GM18498 (cell line): ENCODE measurements at regions not wholly inside any gene's neighbourhood (a gene's known extent, or its start where the extent isn't known, plus 50 kb on each side); places are given as distances from the start of the nearest gene placed in this dataset.

ENCODE experiments used
- ATAC-seq: cut with Tn5 transposase; IDR thresholded peaks from one replicate; pipeline ENCODE4 v1.9.1; 2021; ENCODE audit warnings: mild to moderate bottlenecking, moderate library complexity; ENCODE audit not compliant: unreplicated experiment

GRCh38 chr1:96962751-96963211, 241.2 kb downstream of the PTBP2 start:
- ATAC-seq, result no peak

DNA sequence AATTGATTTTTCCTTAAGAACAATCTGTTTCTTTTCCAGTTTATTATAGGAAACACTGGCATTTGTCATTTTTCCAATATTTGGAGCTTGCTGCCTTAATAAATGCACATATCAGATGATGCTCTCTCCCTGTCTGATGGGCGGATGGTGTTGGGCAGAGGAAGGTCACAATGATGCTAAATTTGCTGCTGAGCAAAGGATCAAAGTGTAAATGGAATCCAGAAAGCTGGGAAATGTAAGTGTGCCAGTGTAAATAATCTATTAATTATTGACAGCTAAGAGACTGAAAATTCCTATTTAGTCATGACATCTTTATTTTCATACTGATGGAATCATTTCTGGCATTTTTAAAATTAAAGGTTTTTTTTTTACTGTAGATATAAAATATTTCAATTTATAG, 243.2 kb downstream of the PTBP2 start:
- ATAC-seq, result no peak

DNA sequence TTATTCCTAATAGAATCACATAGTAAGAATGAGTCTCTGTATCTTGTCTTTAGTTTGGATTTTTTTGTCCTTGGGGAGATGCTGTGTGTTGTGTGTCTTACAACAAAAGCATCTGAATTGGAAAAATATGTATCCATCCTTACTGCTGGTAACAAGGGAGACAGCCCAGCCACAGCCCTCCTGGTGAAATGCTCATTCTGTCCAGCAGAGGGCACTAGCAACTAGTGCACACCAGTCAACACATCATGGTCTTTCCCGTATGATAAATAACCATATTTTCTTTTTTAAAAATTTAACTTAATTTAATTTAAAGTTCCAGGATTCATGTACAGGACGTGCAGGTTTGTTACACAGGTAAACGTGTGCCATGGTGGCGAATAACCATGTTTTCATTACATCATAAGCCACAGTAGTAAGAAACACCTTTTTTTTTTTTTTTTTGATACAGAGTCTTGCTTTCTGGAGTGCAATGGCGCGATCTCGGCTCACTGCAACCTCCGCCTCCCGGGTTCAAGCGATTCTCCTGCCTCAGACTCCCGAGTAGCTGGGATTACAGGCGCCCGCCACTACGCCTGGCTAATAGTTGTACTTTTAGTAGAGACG, 245.1 kb downstream of the PTBP2 start:
- peak; percentile 87 for ATAC-seq

DNA sequence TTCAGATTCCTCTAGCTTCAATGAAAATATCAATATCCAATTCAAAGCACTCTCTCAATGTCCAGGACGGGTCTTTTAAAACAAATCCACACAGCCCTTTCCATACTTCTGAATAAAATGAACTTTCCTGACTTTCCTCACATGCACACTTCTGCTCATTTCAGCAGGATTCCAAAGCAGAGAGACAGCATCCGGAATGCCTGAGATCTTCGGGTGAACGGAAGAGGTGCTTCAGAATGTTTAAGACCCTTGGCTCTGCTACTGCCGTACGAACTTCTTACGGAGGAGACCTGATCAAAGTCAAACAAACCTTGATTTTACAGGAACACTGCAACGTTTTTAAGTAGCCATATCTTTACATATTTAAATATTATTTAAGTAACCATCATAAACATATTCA, 245.7 kb downstream of the PTBP2 start:
- no peak for ATAC-seq

- no peak for ATAC-seq
Observed at GRCh38 chr1:96968541-96968940, 247.0 kb downstream of the PTBP2 start.

DNA sequence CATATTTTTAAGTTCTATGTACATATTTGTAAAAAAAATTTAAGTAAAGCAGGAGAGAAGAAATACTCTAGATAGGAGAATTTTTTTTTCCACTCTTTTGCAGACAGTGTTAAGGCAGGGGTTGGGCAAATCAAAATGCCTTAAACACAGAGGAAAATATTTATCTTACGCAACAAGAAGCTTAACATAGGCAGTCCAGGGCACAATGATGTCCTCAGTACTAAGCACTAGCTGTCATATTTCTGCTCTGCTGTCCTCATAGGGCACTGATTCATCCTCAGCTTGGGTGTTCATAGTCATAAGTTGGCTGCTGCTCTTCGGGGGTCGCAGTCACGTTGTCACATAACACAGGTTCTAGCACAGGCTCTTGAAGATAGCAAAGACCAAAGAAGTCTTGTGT, 247.4 kb downstream of the PTBP2 start:
- ATAC-seq, result no peak

DNA sequence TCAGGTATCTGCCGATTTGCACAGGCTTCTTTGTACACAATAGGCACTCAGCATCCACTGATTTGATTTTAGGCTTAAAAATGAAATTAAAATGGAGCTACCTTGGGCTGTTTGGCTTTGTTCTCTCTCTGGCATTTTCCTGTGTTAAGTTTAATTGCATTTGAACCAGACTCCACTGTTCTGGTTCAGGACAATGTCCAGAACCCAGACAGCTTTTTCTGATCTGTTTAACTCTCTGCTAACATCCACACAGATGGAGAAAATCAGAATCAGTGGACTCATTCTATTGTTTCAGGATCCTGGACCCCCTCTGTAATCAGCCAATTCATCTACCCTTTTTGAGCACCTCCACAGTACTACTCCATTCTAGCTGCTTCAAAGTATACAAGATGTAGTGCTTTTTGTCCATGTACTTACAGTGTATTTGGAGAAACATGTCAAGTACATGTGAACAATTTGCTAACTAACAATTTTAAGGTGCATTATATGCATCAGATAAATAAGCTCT, 248.1 kb downstream of the PTBP2 start:
- ATAC-seq, result no peak

- ATAC-seq, result no peak
Observed at GRCh38 chr1:96971439-96971838, 249.9 kb downstream of the PTBP2 start.

DNA sequence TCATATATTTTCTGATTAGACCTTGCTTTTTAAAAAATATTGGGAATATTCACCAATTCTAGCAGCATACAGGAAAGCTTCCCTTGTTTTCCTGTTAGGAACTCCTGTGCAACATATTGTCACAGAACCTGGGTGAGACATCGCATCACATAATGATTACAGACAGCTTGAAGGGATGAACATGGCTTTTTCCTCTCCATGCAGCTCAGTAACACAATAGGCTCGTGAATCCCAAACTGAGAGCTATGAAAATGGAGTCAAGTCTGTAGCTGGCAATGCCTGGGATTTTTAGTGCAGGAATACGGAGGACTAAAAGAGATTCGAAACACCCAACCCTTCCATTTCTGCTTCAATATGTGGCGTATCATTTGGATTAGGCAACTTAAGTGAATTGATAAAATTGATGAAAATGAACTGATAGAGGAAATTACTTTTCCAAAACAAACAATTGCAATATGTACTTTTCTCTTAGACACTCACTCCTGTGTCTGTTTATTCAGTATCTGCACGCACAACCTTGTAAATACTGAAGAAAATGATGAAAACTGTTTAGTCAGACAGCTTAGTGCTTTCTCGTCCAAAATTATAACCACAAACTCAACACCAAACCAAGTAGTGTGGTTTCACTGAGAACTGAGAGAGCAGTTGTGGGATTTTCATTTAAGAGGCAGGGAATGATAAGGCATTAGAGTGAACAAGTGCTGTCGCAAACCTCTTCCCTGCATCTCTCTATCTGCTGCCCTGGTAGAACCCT, 250.4 kb downstream of the PTBP2 start:
- no peak for ATAC-seq

GRCh38 chr1:96973605-96974004, 252.0 kb downstream of the PTBP2 start:
- ATAC-seq, result no peak

DNA sequence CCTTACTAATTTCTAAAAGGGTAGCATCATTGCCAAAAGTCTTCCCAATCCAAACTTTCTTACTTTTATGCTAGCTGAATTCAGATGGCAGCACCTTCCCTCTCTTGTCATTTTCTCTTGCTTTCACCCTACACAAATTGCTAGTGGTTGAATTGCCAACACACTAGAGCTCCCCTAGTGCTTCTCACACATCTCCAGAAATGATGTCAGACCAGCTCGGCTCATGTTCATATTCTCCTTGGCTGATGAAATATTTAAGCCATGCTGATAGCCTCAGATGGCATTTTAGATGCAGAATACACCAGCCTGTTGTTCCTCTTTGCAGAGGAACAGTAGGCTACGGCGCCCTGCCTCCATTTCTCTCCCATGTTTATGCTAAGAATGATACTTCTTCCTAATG, 256.9 kb downstream of the PTBP2 start:
- ATAC-seq, result no peak

DNA sequence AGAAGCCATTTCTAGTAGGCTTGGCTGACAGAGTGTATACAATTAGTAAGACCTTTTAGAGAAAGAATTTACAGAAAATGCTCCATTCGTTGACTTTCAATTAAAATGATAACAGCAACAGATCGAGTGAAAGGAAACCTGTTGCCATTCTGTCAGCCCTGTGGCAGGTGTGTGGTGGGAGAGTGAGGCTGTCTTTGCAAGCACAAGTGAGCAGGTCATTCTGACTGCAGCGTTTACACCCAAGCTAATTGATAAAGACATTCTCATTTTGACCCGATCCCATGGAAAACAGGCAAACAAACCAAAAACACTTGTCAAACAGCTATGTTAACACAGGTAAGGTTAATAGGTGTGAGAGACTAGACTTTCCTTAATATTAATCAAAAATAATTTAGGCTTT, 257.3 kb downstream of the PTBP2 start:
- no peak for ATAC-seq

- ATAC-seq, result no peak
Observed at GRCh38 chr1:96979304-96980268, 258.0 kb downstream of the PTBP2 start.

GRCh38 chr1:96980448-96980847, 258.9 kb downstream of the PTBP2 start:
- no peak for ATAC-seq

- ATAC-seq, result no peak
Observed at GRCh38 chr1:96981181-96981580, 259.6 kb downstream of the PTBP2 start.

GRCh38 chr1:96982118-96982517, 260.5 kb downstream of the PTBP2 start:
- no peak for ATAC-seq

DNA sequence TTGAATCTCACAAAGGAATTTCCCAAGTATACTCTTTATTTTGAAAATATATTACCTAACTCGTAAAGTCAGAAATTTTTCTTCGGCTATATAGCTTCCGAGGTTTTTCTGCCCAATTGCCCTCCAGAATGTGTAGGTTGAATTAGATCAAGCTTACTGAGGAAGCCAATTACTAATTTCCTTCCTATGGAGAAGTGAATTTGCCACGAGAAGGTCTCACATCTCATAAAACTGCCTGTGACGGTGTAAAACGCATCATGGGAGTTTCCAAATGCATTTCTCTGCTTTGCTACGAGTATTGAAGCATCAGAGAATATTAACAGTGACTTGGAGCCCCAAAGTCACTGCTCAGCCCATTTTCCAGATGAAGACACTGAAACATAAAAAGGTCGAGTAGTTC, 262.3 kb downstream of the PTBP2 start:
- ATAC-seq, result no peak

GRCh38 chr1:96987186-96987703, 265.7 kb downstream of the PTBP2 start:
- ATAC-seq, result no peak

DNA sequence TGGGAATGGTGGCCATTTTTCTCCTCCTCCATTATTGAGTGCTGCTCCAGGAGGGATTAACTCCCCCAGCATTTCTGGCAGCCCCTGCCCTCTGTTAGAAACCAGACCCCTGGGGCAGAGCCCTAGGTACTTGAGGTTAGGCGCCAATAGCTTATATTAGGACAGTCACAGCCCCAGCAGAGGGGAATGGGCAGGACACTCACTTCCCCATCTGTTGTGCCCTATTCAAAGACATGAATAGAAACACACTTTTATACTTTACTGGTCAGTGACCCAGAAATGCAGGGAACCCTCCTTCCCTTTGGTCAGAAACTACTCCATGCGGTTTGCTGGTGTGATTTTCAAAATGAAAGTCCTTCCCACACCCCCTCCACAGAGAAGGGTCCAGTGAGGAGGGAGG, 267.7 kb downstream of the PTBP2 start:
- ATAC-seq, result no peak

DNA sequence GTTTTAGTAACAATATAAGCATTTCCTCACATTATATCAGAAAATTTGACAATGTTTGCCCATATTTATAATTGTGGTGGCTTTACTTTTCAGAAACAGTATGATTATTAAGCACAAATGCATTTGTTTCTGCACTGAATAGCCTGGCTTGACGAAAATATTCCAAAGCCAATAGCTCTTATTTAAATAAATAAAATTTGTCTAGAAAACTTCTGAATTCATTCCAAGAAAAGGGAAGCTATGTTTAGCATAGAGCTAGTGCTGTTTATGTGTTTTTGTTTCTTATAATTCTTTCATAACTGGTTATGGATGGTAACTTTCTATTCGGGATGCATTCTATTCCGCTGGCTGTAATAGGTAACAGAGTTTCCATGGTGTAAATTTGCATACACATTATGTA, 268.6 kb downstream of the PTBP2 start:
- no peak for ATAC-seq

- no peak for ATAC-seq
Observed at GRCh38 chr1:96991261-96991660, 269.7 kb downstream of the PTBP2 start.
